ENCODE measurements at regions not wholly inside any gene's neighbourhood (a gene's known extent, or its start where the extent isn't known, plus 50 kb on each side); places are given as distances from the start of the nearest gene placed in this dataset.
"Not testable (repeated sequence)": the region's sequence is repeated elsewhere in the genome, so short reads cannot be mapped to it uniquely, and the experiment has no call there.

GRCh38 chr13:54486421-54487166 is 1458.0 kb downstream of the OLFM4 start:
- intact Hi-C loops (cut with DNase I): no loop called here
- ATAC-seq (ENCODE audit: poor library complexity) (no peak), DNase-seq (no peak)

- DNase-seq (no peak), ATAC-seq (ENCODE audit: poor library complexity) (no peak)
- intact Hi-C loops (cut with DNase I): no loop called here
Observed at GRCh38 chr13:54489359-54489758, 1460.7 kb downstream of the OLFM4 start.

- no peak for DNase-seq
- no peak for ATAC-seq (ENCODE audit: poor library complexity)
- intact Hi-C loops (cut with DNase I): no loop called here
Observed at GRCh38 chr13:54492995-54493394, 1464.4 kb downstream of the OLFM4 start.

GRCh38 chr13:54511366-54511765 is 1482.8 kb downstream of the OLFM4 start:
- ATAC-seq (ENCODE audit: poor library complexity) (no peak), DNase-seq (no peak)
- intact Hi-C loops (cut with DNase I): no loop called here

DNA sequence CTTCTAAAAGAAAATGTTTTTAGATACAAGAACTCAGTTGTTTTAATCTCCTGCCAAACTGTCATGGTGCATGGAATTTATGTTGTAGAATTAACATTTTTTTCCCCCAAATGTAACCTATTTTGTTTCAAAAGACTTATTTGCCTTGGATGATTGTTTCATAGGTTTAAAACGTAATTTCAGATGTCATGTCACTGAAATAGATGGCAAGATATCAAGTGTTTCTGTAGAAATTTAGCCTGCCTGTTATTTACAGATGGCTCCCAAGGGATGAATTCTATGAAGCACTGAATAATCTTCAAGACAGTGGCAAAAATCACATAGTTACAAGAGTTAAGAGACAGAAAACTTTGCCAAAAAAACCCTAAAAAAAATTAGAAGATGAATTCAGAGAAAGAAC is 1484.6 kb downstream of the OLFM4 start:
- ATAC-seq (ENCODE audit: poor library complexity) (no peak), DNase-seq (no peak)
- intact Hi-C loops (cut with DNase I): no loop called here

DNA sequence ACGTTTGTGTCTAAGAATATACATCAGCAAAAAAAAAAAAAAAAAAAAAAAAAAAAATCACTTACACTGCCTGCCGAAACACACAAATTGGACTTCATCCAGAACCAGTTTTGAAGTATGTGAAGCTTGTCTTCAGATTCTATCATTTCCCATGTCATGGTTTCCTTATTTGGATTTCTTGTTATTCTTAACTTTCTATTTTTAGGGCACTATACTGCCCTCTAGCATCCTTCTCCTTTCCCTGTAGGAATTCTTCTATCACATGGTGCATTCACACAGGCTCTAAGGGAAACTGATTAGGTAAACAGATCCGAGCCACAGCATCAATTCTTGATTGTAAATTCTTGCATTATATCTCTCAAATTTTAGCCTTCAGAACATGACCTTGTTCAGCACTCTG is 1507.5 kb downstream of the OLFM4 start:
- intact Hi-C loops (cut with DNase I): no loop called here
- ATAC-seq (ENCODE audit: poor library complexity): no peak
- no peak for DNase-seq

- no peak for DNase-seq
- no peak for ATAC-seq (ENCODE audit: poor library complexity)
- intact Hi-C loops (cut with DNase I): no loop called here
Observed at GRCh38 chr13:54563286-54563685, 1534.7 kb downstream of the OLFM4 start.

- intact Hi-C loops (cut with DNase I); ATAC-seq (ENCODE audit: poor library complexity); DNase-seq: not testable (repeated sequence)
Observed at GRCh38 chr13:54572037-54572436, 1543.4 kb downstream of the OLFM4 start.

- intact Hi-C loops (cut with DNase I): no loop called here
- no peak for DNase-seq
- no peak for ATAC-seq (ENCODE audit: poor library complexity)
Observed at GRCh38 chr13:54573186-54573585, 1544.6 kb downstream of the OLFM4 start.

GRCh38 chr13:54574791-54575190 is 1546.2 kb downstream of the OLFM4 start:
- intact Hi-C loops (cut with DNase I): no loop called here
- DNase-seq (no peak), ATAC-seq (ENCODE audit: poor library complexity) (no peak)

- no peak for ATAC-seq (ENCODE audit: poor library complexity)
- intact Hi-C loops (cut with DNase I): no loop called here
- no peak for DNase-seq
Observed at GRCh38 chr13:54591540-54591939, 1562.9 kb downstream of the OLFM4 start.

DNA sequence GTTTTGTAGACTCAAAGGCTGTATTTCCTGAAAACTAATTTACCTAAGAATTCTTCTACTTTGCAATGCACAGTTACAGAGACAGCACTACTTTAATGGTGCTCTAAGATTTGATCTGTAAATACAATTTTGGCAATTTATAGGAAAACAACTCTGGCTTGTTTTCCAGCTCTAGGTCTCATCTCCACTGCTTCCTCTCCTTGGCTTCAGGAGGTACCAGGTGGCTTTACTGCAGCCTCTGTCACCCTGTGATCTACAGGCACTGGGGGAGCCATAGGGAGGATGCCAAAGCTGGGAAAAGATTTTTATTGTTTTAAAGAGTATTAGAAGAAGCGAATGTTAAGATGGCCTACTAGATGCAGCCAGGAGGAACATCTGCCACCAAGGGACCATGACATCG is 1563.6 kb downstream of the OLFM4 start:
- intact Hi-C loops (cut with DNase I): no loop called here
- ATAC-seq (ENCODE audit: poor library complexity) (no peak), DNase-seq (no peak)

- DNase-seq: peak; percentile 32
- intact Hi-C loops (cut with DNase I): no loop called here
- no peak for ATAC-seq (ENCODE audit: poor library complexity)
Observed at GRCh38 chr13:54593504-54593903, 1564.9 kb downstream of the OLFM4 start.

DNA sequence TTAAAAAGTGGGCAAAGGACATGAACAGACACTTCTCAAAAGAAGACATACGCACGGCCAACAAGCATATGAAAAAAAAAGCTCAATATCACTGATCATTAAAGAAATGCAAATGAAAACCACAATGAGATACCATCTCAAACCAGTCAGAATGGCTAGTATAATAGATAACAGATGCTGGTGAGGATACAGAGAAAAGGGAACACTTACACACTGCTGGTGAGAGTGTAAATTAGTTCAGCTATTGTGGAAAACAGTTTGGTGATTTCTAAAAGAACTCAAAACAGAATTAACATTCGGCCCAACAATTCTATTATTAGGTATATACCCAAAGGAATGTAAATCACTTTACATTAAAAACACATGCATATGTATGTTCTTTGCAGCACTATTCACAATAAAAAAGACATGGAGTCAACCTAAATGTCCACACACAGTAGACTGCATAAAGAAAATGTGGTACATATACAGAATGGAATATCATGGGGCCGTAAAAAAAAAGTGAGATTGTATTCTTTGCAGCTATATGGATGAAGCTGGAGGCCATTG is 1569.0 kb downstream of the OLFM4 start:
- intact Hi-C loops (cut with DNase I): no loop called here
- ATAC-seq (ENCODE audit: poor library complexity) (no peak), DNase-seq (no peak)

DNA sequence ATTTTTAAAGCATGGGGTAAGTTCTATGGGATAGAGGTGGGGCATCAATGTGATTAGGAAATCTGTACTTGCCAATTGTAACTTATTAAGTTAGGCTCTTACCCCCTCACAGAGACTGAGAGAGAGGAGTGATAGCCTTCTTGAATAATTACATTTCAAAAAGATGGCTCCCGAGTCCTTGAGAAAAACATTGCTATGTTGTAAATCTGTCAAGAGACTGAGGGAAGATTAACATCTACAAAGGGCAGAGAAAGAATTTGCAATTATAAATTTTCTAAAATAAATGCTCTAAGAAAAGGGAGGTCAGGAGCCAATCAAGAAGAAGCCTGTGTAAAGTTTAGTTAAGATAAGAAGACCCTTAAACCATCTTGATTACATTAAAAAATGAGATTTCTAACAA is 1570.8 kb downstream of the OLFM4 start:
- DNase-seq (no peak), ATAC-seq (ENCODE audit: poor library complexity) (no peak)
- intact Hi-C loops (cut with DNase I): no loop called here

DNA sequence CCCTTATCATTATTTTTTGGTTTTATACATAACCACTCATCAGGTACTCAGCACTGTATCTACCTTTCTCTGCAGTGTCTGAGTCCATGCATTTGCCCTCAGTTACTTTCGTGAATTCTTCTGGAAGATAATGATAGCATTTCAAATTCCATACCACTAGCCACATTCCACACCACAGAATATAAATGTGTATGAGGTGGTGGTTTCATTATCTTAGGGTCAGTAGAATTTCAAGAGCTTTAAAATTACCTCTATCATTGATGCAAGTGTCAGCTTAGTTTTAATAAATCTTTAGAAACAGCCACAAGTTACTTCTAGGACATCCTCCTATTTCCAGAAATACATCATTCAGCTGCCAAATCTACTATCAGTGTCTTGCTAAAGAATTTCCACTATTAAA is 1578.3 kb downstream of the OLFM4 start:
- ATAC-seq (ENCODE audit: poor library complexity) (no peak), DNase-seq (no peak)
- intact Hi-C loops (cut with DNase I): no loop called here

GRCh38 chr13:54607421-54607820 is 1578.8 kb downstream of the OLFM4 start:
- DNase-seq (no peak), ATAC-seq (ENCODE audit: poor library complexity) (no peak)

GRCh38 chr13:54611390-54611789 is 1582.8 kb downstream of the OLFM4 start:
- intact Hi-C loops (cut with DNase I): no loop called here
- ATAC-seq (ENCODE audit: poor library complexity): no peak
- no peak for DNase-seq

More at GRCh38 chr13:54607421-54607820, 1578.8 kb downstream of the OLFM4 start:
- intact Hi-C loops (cut with DNase I): no loop called here

GRCh38 chr13:54614726-54615125 is 1586.1 kb downstream of the OLFM4 start:
- intact Hi-C loops (cut with DNase I): no loop called here
- DNase-seq: no peak
- no peak for ATAC-seq (ENCODE audit: poor library complexity)

GRCh38 chr13:54626504-54626903 is 1597.9 kb downstream of the OLFM4 start:
- intact Hi-C loops (cut with DNase I); DNase-seq; ATAC-seq (ENCODE audit: poor library complexity): not testable (repeated sequence)
